Fibroblast of skin of left biceps (primary cell): ENCODE measurements at regions not wholly inside any gene's neighbourhood (a gene's known extent, or its start where the extent isn't known, plus 50 kb on each side); places are given as distances from the start of the nearest gene placed in this dataset.
"Not testable (repeated sequence)": the region's sequence is repeated elsewhere in the genome, so short reads cannot be mapped to it uniquely, and the experiment has no call there.

Experiments
- DNase-seq, 2 experiments: peaks; one replicate each; pipeline ENCODE4 v3.0.0-alpha.2; 2013; ENCODE audit warnings: low read depth in 2 of 2

DNA sequence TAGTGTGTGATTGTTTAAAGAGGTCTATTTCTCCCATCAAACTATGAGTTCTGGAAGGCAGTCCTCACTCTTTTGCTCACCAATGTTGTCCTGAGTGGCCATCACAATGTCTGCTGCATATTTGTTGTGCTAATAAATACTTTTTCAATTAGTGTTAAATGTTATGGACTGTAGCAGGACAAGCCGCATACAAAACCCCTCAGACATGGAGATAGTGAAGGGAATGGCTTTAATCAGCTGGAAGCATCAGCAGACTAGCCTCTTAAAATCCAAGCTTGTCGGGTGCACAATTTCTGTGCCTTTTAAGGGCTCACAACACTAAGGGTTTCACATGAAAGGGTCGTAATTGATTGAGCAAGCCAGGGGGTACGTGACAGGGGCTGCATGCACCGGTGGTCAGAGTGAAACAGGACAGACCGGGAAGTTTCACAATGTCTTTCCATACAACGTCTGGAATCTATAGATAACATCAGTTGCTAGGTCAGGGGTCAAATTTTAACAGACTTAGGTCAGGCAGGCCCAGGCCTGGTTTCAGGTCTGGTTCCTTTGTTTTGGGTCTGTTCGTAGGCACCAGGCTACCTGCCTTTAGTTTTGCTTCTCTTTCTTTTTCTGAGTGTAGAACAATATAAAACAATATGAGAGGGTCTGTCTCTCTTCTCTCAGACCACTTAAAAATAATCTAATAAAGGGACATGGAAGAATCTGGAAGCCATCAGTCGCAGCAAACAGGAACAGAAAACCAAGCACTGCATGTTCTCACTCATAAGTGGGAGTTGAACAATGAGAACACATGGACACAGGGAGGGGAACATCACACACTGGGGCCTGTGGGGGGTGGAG lies 327.6 kb upstream of the HTR1E start:
- no peak for DNase-seq

DNA sequence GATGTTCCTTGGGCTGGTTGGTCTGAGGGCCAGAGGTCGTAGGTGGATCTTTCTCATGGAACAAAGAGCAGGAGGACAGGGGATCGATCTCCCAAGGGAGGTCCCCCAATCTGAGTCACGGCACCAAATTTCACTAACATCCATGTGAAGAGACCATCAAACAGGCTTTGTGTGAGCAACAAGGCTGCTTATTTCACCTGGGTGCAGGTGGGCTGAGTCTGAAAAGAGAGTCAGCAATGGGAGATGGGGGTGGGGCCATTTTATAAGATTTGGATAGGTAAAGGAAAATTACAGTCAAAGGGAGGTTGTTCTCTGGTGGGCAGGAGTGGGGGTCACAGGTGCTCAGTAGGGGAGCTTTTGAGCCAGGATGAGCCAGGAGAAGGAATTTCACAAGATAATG lies 334.0 kb upstream of the HTR1E start:
- not testable (repeated sequence) for DNase-seq

DNA sequence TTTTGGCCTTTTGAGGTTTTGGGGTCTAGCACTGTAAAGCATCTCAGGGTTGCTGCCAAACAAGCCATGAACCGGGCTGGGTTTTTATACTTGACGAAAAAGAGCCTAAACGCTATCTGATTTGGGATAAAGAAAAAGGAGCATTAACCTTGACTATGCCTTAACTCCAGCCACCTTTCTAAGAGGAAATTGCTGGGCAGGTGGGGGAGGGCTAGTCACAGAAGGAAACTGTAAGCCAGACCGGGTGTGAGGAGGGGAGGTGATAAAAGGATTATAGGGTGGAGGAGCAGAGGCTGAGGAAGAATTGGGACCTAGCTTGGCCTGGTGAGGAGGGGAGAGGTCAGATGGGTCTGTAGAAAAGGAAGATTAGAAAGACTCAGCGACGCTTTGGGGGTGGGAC lies 335.2 kb upstream of the HTR1E start:
- DNase-seq, result not testable (repeated sequence)

DNA sequence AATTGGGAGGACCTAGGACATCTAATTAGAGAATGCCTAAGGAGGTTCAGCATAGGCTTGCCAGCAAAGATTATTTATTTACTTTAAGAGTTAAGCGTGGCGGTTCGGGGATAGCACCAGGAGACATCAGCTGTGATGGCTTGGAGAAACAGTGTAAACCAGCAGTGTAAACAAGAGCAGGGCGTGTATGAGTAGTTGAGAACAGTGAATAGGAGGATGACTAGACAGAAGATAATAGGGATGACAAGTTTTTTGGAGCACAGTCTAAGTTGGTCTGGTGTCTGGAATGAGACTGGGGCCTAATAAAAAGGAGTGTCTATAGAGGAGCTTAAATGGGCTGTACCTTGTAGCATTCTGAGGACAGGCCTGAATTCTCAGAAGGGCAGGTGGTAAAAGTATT lies 338.4 kb upstream of the HTR1E start:
- DNase-seq, result not testable (repeated sequence)

DNA sequence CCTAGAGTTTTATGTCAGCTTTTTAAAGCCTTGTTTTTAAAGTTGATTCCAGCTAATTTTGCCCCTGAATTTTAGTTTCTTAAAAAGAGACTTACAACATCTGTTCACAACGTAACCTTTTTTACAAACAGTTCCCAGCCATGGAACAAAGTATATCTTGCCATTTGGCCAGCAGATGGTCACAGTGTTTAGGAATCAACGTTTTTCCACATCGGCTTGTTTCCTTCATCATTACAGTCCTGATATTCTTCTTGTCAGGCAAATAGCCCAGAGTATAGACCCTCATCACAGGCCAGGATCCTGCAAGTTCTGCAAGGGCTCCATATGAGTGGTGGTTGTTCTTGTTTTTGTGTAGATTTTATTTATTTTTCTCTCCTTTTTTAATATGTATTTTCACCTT lies 341.7 kb upstream of the HTR1E start:
- DNase-seq, result no peak

DNA sequence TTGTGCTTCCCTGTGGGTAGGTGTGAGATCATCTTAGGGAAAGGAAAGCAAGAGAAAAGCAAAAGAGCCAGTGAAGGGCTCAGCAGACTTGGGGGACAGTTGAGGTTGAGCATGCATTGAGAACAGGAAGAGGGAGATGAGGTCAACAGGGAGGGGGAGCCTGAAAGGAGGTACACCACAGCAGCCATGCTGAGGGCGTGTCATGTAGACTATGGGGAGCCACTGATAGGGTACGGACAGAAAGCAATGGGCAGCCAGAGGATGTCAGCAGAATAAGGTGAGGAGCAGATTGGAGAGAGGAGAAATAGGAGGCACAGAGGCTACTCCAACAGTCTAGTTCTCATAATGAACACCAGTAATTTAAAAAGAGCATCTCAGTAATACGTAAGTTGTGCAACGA lies 351.1 kb upstream of the HTR1E start:
- no peak for DNase-seq

DNA sequence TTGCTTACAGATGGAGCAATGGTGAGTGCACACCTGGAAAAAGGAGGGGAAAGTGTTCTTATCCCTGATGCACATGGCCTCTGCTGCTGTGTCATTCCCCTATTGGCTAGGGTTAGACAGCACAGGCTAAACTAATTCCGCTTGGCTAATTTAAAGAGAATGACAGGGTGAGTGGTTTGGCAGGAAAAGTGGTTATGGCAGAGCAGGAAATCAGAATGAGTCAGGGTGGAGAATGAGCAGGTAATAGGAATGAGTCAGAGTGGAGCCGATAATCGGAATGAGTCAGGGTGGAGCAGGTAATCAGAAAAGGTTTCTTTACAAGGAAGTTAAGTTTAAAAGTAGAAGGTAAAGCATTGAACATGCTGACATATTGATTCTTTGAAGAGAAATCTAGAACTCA lies 355.5 kb upstream of the HTR1E start:
- no peak for DNase-seq

DNA sequence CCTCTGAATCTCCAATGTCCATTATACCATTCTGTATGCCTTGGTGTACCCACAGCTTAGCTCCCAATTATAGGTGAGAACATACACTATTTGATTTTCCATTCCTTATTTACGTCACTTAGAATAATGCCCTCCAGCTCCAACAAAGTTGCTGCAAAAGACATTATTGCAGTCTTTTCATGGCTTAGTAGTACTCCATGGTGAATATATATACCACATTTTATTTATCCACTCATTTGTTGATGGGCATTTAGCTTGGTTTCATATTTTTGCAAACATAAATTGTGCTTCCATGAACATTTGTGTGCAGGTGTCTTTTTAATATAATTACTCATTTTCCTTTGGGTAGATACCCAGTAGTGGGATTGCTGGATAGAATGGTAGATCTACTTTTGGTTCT lies 374.1 kb upstream of the HTR1E start:
- no peak for DNase-seq

DNA sequence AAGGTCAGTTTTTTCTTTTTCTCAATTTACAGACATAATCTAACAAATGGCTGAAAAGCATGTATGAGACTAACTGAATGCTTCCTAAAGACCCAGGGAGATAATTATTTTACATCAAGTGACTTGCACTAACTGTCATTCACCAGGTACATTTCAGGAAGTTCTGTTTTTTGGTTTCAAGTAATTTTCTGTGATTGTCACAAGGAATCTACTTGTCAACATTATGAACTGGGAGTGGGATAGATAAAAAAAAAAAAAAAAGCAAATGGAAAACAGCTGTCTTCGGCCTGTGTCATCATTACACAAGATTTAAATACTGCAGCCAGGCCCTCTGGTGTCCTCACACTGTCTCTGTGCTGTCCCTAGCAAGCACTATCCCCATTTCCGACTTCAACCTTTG lies 379.0 kb upstream of the HTR1E start:
- no peak for DNase-seq

DNA sequence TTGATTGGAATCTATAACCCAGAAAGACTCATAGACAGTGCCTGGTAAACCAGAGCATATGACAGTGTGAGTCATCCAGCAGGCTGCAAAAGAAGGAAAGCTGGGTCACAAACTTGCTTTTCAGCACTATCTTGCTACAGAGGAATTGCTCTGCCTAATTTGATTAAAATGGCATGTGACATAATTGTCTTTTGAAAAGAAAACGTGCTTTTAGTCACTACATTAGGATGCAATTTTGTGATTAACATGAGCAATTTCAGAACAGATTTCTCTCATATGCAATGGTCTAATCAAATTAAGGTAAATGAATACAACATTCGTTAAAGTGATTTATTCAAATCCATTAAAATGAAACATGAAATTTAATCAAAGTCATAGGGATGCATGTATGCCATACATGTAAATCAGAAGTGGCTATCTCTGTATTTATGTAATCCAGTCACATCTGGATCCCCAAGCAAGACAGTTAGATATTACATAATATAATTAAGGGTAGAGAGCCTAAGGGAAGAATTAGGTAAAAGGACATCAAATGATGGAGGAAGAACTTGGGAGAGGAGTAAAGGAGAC lies 400.0 kb upstream of the HTR1E start:
- DNase-seq, result no peak

DNA sequence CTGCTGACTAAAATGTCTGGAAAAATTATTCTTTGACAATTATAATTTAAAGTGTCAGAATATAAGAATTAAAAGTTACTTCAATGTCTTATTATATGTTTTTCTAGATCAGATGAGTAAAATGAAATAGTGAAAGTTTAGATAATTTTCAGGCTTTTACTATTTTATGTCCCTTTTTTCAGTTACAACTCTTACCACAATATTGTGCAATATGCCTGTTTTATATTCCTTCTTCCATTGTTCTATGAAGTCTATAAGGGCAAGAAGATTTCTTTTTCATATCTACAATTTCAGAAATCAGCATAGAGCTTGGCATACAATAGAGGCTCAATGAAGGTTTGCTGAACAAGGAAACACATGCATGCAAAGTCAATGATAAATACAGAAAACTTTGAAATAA lies 401.2 kb upstream of the HTR1E start:
- no peak for DNase-seq

DNA sequence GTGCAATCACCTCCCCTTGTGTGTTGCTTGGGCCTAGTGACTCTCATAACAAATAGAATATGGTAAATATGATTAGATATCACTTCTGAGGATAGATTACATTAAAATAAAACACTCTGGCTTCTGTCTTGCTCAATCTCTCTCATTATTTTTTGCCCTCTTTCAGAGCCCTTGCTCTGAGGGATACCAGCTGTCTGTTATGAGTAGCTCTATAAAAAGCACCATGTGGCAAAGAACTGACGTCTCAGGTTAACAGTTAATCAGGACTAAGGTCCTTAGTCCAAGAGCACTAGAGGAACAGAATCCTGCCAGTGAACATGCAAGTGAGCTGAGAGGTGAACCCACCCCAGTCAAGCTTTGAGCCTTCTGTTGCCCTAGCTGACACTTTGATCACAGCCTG lies 402.2 kb upstream of the HTR1E start:
- DNase-seq, result no peak

DNA sequence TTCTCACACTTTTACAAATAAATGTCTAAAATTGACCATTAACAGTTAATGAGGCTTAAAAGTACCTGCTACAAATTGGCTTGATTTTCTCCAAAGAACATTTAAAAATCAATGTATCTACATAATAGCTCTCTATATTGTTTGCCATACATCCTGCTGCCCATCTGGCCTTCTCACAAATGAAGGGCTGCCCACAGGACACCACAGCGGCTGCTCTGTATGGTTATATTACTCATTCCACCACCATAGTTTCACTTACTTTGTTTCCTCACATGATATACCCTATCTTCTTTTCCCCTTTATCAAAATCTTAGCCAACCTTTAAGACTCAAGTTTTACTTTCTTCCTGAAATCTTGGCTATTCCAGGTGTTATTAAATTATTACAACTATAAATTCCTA lies 407.7 kb upstream of the HTR1E start:
- DNase-seq, result no peak

DNA sequence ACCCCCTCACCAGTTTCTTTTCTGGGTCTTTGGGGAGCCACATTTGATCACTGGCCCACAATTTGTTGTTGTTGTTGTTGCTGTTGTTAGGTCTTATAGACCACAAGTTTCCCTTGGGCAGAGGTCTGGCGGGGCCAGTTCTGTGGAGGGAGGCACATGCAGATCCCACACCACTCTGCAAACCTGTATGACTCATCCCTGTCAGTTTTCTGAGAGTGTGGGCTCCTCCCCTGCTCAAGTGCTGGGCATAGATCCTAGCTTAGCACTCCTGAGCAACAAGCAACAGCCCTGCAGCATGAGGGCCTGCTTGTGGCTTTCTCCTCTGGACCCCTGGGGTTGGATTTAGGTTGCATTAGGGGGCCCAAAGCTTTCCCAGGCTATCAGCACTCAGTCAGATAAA lies 411.1 kb upstream of the HTR1E start:
- DNase-seq, result no peak

DNA sequence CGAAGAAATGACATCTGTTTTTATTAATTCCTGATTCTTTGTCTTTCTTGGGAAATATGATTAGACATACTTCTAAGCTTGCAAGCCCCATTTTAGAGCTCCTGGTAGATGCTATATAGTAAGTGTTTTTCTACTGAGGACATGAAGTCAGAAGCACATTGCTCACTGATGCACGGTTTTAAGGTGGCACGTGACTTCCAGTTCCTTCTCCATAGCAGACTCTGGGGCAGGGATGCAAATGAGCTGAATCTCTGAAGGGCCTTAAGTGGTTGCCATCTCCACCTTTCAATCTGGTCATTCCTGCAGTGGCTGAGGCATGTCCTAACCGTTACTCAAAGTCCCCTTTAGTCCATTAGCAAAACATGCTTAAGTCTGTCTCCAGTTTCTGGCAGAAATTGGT lies 421.2 kb upstream of the HTR1E start:
- no peak for DNase-seq

DNA sequence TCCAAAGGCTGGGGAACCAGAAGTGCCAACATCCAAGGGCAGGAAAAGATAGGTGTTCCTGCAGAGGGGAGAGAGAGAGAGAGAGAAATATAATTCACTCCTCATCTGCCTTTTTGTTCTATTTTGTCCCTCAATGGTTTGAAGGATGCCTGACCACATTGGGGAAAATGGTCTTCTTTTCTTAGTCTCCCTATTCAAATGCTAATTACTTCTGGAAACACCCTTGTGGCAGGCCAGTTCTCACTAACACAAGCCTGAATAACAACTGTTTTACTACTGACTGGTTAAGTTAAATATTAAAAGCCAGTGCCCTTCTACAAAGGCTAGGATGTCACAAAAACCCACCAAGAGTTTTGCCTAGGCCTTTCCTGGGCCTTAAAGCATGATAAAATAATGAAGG lies 425.4 kb upstream of the HTR1E start:
- no peak for DNase-seq

DNA sequence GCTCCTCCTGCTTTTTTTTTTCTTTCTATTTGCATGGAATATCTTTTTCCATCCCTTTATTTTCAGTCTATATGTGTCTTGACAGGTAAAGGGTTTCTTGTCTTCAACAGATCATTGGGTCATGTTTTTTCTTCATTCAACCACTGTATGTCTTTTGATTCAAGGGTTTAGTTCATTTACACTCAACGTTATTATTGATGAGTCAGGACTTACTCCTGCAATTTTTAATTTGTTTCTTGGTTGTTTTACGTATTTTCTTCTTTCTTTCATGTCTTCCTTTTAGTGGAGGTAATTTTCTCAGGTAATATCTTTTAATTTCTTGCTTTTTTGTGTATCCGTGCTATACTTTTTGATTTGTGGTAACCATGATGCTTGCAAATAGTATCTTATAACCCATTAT lies 429.1 kb upstream of the HTR1E start:
- DNase-seq, result no peak

DNA sequence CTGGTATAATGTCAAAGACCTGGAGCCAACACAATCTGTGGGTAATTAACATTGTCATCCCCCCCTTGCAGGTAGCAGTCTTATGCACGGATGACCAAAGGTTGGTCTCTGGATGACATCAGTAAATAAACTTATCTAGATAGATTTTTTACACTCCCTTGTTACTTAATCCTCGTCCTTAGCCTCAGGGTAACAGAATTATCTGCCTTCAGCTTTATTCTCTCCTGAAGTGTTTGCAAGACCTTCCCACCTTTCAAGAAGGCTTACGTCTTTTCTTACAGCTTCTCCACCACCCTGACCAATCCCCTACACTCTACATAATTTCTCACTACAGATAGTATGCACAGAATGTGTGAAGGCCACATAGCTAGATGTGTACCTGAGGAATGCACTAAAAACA lies 434.8 kb upstream of the HTR1E start:
- DNase-seq, result no peak

DNA sequence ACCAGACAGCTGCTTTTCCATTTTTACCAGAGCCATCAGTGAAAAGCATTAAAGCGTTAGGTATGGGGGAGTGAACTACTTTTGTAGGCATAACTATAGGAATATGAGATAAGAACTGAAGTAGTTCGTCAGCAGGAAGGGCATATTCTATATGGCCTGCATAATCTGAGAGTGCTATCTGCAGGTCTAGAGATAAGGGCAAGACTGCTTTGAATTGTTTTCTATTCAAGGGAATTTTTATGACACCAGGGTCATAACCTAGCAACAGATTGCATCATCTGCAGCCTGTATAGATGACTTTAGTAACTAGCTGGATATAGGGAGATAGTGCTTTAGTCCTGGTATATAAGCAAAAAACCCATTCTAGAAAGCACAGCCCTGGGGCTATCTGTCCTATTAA lies 437.3 kb upstream of the HTR1E start:
- DNase-seq, result no peak

DNA sequence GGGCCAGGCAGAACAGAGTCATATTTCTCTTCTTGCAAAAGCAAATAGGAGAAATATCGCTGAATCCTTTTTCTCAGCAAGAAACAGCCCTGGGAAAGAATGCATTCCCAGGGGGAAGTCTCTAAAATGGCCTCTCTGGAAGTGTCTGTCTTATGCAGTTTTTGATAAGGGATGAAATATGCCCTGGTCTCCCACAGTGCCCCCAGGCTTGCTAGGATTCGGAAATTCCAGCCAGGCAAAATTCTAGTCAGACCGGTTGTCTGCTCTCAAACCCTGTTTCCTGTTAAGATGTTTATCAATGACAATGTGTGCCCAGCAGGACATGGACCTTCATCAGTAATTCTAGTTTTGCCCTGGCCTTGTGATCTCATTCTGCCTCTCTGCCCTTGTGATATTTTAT lies 448.3 kb upstream of the HTR1E start:
- DNase-seq, result not testable (repeated sequence)

DNA sequence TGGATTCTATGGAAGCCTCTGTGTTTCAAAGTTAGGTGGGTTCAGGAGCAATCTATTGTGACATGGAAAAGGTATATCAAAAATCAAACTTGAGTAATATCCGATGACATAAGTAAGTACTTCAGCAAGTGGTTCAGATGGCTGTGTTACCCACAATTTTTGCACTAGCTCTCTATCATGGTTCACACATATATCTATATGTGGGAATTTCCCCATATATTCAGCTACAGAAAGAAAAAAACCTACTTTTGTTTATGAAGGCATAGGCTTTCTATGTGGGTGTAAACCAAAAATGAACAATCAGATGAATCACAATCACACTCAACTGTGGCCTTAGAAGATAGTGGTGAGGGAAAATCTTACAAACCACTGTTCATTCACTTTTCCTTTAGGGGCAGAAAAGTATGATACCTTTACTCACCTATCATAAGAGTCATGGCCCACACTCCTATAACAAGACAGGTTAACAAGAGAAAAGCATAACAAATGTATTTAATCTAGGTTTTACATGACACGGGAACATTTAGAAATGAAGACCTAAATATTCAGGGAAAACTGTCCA lies 449.6 kb upstream of the HTR1E start:
- DNase-seq, result no peak

DNA sequence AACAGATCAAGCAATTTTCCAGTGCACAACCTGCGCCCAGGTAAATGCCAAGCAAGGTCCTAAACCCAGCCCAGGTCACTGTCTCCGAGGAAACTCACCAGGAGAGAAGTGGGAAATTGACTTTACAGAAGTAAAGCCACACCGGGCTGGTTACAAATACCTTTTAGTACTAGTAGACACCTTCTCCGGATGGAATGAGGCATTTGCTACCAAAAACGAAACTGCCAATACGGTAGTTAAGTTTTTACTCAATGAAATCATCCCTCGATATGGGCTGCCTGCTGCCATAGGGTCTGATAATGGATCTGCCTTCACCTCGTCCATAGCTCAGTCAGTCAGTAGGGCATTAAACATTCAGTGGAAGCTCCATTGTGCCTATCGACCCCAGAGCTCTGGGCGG lies 459.0 kb upstream of the HTR1E start:
- not testable (repeated sequence) for DNase-seq

DNA sequence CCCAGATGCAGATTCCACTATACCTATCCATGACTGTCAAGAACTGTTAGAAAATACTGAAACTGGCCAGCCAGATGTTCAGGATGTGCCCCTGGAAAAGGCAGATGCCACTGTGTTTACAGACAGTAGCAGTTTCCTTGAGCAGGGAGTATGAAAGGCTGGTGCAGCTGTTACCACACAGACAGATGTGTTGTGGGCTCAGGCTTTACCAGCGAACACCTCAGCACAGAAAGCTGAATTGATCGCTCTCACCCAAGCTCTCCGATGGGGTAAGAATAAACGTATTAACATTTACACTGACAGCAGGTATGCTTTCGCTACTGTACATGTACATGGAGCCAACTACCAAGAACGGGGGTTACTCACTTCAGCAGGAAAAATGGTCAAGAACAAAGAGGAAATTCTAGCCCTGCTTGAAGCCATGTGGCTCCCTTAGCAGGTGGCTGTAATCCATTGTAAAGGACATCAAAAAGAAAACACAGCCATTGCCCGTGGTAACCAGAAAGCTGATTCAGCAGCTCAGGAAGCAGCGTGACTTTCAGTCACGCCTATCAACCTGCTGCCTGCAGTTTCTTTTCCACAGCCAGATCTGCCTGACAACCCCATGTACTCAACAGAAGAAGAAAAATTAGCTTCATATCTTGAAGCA lies 459.7 kb upstream of the HTR1E start:
- DNase-seq, result no peak
